OCI-LY1 (cell line): ENCODE measurements at regions not wholly inside any gene's neighbourhood (a gene's known extent, or its start where the extent isn't known, plus 50 kb on each side); places are given as distances from the start of the nearest gene placed in this dataset.

ENCODE experiments used
- H2AFZ ChIP-seq: fragments of 200-600 bp; sonication (generic), shearing (Covaris generic); 2 replicates; pipeline ENCODE4 v1.6.0; 2014; ENCODE audit warnings: antibody characterized with exemption, mild to moderate bottlenecking, low read length
- H3F3A ChIP-seq: fragments of 200-600 bp; sonication (generic), shearing (Covaris generic); 2 replicates; pipeline ENCODE4 v1.6.0; 2014; ENCODE audit warnings: mild to moderate bottlenecking, antibody characterized with exemption, low read length, moderate library complexity; ENCODE audit not compliant: insufficient read depth
- H3K27ac ChIP-seq: fragments of 200-600 bp; sonication (generic); 2 replicates; pipeline ENCODE4 v1.5.1; 2014; ENCODE audit warnings: low read length, mixed run types, mild to moderate bottlenecking, low read depth; ENCODE audit not compliant: poor library complexity, severe bottlenecking
- H3K27me3 ChIP-seq: fragments of 200-600 bp; sonication (generic); 2 replicates; pipeline ENCODE4 v1.6.0; 2014; ENCODE audit warnings: antibody characterized with exemption, mild to moderate bottlenecking, low read length, moderate library complexity; ENCODE audit not compliant: insufficient read depth
- H3K36me3 ChIP-seq: fragments of 200-600 bp; sonication (generic); 2 replicates; pipeline ENCODE4 v1.6.1; 2014; ENCODE audit warnings: mild to moderate bottlenecking, antibody characterized with exemption, low read length, moderate library complexity, mixed read lengths; ENCODE audit not compliant: insufficient read depth
- H3K4me1 ChIP-seq: fragments of 200-600 bp; sonication (generic); 2 replicates; pipeline ENCODE4 v1.5.1; 2014; ENCODE audit warnings: mild to moderate bottlenecking, low read length, moderate library complexity; ENCODE audit not compliant: insufficient read depth, severe bottlenecking
- H3K4me2 ChIP-seq: fragments of 200-600 bp; sonication (generic), shearing (Covaris generic); 2 replicates; pipeline ENCODE4 v1.6.1; 2014; ENCODE audit warnings: low read length
- H3K4me3 ChIP-seq: fragments of 200-600 bp; sonication (generic); 2 replicates; pipeline ENCODE4 v1.5.1; 2014; ENCODE audit warnings: low read length, low read depth, mild to moderate bottlenecking, mixed read lengths; ENCODE audit not compliant: poor library complexity, severe bottlenecking
- H3K79me2 ChIP-seq: fragments of 200-600 bp; shearing (Covaris generic); 2 replicates; pipeline ENCODE4 v1.6.1; 2016; ENCODE audit warnings: mixed run types, low read length, mixed read lengths; ENCODE audit not compliant: insufficient read depth
- H3K9ac ChIP-seq: fragments of 200-600 bp; sonication (generic), shearing (Covaris generic); 2 replicates; pipeline ENCODE4 v1.6.1; 2014; ENCODE audit warnings: mild to moderate bottlenecking, low read length, mixed read lengths
- H3K9me2 ChIP-seq: fragments of 200-600 bp; sonication (generic), shearing (Covaris generic); 2 replicates; pipeline ENCODE4 v1.6.1; 2014; ENCODE audit warnings: low read depth, mild to moderate bottlenecking, low read length, mixed read lengths
- H3K9me3 ChIP-seq: fragments of 200-600 bp; shearing (Covaris generic); 2 replicates; pipeline ENCODE4 v1.6.1; 2014; ENCODE audit warnings: low read length, mixed read lengths
- H4K20me1 ChIP-seq: fragments of 200-600 bp; sonication (generic), shearing (Covaris generic); 2 replicates; pipeline ENCODE4 v1.6.0; 2016; ENCODE audit warnings: mild to moderate bottlenecking, low read length; ENCODE audit not compliant: insufficient read depth
- EZH2 ChIP-seq: fragments of 200-600 bp; sonication (generic), shearing (Covaris generic); IDR thresholded peaks from 2 replicates; pipeline ENCODE4 v1.8.0; 2017; ENCODE audit warnings: borderline replicate concordance, mixed run types, mild to moderate bottlenecking, antibody characterized with exemption, low read length, moderate library complexity, mixed read lengths
- TF ChIP-seq, protein P1 (sequence below): fragments of 200-600 bp; sonication (generic), shearing (Covaris generic); IDR thresholded peaks from 2 replicates; pipeline ENCODE4 v1.5.1; 2017; ENCODE audit warnings: mild to moderate bottlenecking, antibody characterized with exemption, low read length, moderate library complexity, mixed read lengths

GRCh38 chr15:94119298-94119811, 112.0 kb upstream of the MCTP2 start:
- Histone ChIP-seq H3K4me1 (no peaks in the 10 kb centered on the region), H3K27me3 (no peaks in the 10 kb centered on the region), H3K4me3 (no peak overlapping the region), H2AFZ (no peak overlapping the region), H3K27ac (no peak overlapping the region), H3K4me2 (no peak overlapping the region), H3F3A (no peaks in the 10 kb centered on the region), H3K9me3 (no peaks in the 10 kb centered on the region), H4K20me1 (no peaks in the 10 kb centered on the region), H3K36me3 (no peaks in the 10 kb centered on the region), H3K9me2 (no peaks in the 10 kb centered on the region), H3K79me2 (no peaks in the 10 kb centered on the region), H3K9ac (no peak overlapping the region)
- TF ChIP-seq EZH2: no peak
- TF ChIP-seq, protein P1, sequence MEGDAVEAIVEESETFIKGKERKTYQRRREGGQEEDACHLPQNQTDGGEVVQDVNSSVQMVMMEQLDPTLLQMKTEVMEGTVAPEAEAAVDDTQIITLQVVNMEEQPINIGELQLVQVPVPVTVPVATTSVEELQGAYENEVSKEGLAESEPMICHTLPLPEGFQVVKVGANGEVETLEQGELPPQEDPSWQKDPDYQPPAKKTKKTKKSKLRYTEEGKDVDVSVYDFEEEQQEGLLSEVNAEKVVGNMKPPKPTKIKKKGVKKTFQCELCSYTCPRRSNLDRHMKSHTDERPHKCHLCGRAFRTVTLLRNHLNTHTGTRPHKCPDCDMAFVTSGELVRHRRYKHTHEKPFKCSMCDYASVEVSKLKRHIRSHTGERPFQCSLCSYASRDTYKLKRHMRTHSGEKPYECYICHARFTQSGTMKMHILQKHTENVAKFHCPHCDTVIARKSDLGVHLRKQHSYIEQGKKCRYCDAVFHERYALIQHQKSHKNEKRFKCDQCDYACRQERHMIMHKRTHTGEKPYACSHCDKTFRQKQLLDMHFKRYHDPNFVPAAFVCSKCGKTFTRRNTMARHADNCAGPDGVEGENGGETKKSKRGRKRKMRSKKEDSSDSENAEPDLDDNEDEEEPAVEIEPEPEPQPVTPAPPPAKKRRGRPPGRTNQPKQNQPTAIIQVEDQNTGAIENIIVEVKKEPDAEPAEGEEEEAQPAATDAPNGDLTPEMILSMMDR: no peak

- Histone ChIP-seq H3K27me3 (peaks cover 3% of the 10 kb centered on the region; the same call in 1 of the 2 replicates), H3K27ac (no peak overlapping the region), H3K4me3 (no peak overlapping the region), H2AFZ (no peak overlapping the region), H3F3A (no peaks in the 10 kb centered on the region), H3K79me2 (no peaks in the 10 kb centered on the region), H4K20me1 (no peaks in the 10 kb centered on the region), H3K9ac (no peak overlapping the region), H3K4me2 (no peak overlapping the region), H3K9me2 (no peaks in the 10 kb centered on the region), H3K9me3 (no peaks in the 10 kb centered on the region), H3K4me1 (no peaks in the 10 kb centered on the region), H3K36me3 (no peaks in the 10 kb centered on the region)
- TF ChIP-seq, protein P1: no peak
- no peak for TF ChIP-seq EZH2
These were observed 120.8 kb upstream of the MCTP2 start for GRCh38 chr15:94110476-94111130.

DNA sequence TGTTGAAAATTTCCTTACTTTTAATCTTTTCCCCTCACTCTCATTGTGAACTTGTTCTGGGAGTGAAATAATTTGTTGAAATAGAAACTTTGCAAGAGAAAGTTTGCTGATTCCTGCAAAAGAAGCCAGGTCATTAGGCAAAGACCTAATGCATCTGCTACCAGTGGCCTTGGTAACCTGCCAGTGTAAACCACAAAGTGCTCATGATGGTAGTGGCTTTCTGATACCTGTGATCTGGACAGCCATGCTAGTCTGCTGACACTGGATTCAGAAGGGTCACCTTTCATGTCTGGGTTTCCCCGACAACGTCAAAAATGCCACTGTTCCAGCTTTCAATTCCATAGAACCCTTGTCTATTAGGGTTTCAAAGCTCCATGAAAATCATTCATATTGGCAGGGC, 123.7 kb upstream of the MCTP2 start:
- no peak overlapping the region for H3K4me2 ChIP-seq
- no peaks in the 10 kb centered on the region for H3K36me3 ChIP-seq

More for the DNA sequence above, 123.7 kb upstream of the MCTP2 start:
- TF ChIP-seq, protein P1: no peak
- TF ChIP-seq EZH2: no peak
- Histone ChIP-seq H3K79me2 (no peaks in the 10 kb centered on the region), H4K20me1 (no peaks in the 10 kb centered on the region), H2AFZ (no peak overlapping the region), H3K4me1 (no peaks in the 10 kb centered on the region), H3K27me3 (peaks cover 3% of the 10 kb centered on the region; the same call in 1 of the 2 replicates), H3K9me2 (no peaks in the 10 kb centered on the region), H3F3A (no peaks in the 10 kb centered on the region), H3K27ac (no peak overlapping the region), H3K4me3 (no peak overlapping the region), H3K9ac (no peak overlapping the region), H3K9me3 (no peaks in the 10 kb centered on the region)
